ENCODE measurements at regions not wholly inside any gene's neighbourhood (a gene's known extent, or its start where the extent isn't known, plus 50 kb on each side); places are given as distances from the start of the nearest gene placed in this dataset.

- Histone ChIP-seq H3K27ac (no peak overlapping the region), H3K4me1 (no peaks in the 10 kb centered on the region), H3K9me3 (ENCODE audit: control insufficient read depth, low read length) (no peaks in the 10 kb centered on the region), H2AFZ (no peak overlapping the region), H3K9ac (no peak overlapping the region), H3K36me3 (ENCODE audit: control insufficient read depth, insufficient read depth, low read length) (no peaks in the 10 kb centered on the region), H3K79me2 (no peaks in the 10 kb centered on the region), H3K4me3 (ENCODE audit: low read depth, low read length) (no peak overlapping the region), H3K27me3 (ENCODE audit: control insufficient read depth, insufficient read depth, low read length) (no peaks in the 10 kb centered on the region), H3K4me2 (ENCODE audit: low read length) (no peak overlapping the region)
- no peak for TF ChIP-seq CTCF (IDR thresholded peaks at IDR 0.05)
These were observed 53.6 kb upstream of the ARHGAP5 start for GRCh38 chr14:32023540-32023939.

- no peak overlapping the region for H2AFZ ChIP-seq
- H3K4me2 ChIP-seq (ENCODE audit: low read length): no peak overlapping the region
- no peak for TF ChIP-seq CTCF (IDR thresholded peaks at IDR 0.05)
- H3K4me3 ChIP-seq (ENCODE audit: low read depth, low read length): no peak overlapping the region
- no peaks in the 10 kb centered on the region for H3K9me3 ChIP-seq (ENCODE audit: control insufficient read depth, low read length)
- no peaks in the 10 kb centered on the region for H3K4me1 ChIP-seq
- H3K79me2 ChIP-seq: no peaks in the 10 kb centered on the region
- H3K9ac ChIP-seq: no peak overlapping the region
- H3K27ac ChIP-seq: no peak overlapping the region
- no peaks in the 10 kb centered on the region for H3K36me3 ChIP-seq (ENCODE audit: control insufficient read depth, insufficient read depth, low read length)
- no peaks in the 10 kb centered on the region for H3K27me3 ChIP-seq (ENCODE audit: control insufficient read depth, insufficient read depth, low read length)
These were observed 49.7 kb upstream of the ARHGAP5 start for GRCh38 chr14:32027255-32027939.

All from parathyroid adenoma (tissue), 2 donors.